ENCODE measurements at regions not wholly inside any gene's neighbourhood (a gene's known extent, or its start where the extent isn't known, plus 50 kb on each side); places are given as distances from the start of the nearest gene placed in this dataset.
A peak's percentile ranks its signal among the peaks of the same experiment; 100 is the strongest.

- Histone ChIP-seq H3K27me3 (no peaks in the 10 kb centered on the region), H3K36me3 (no peaks in the 10 kb centered on the region), H3K27ac (no peak overlapping the region), H3K4me1 (peaks cover 7% of the 10 kb centered on the region), H3K4me3 (no peak overlapping the region), H3K9me3 (replicated peaks) (0 out of 2 replicates have a peak, but pooled peaks cover 2% of the 10 kb centered on the region)
- DNase-seq, result no peak
Observed at GRCh38 chr3:28900301-28900700, 380.6 kb upstream of the RBMS3 start.

- Histone ChIP-seq H3K36me3 (no peaks in the 10 kb centered on the region), H3K27ac (no peak overlapping the region), H3K27me3 (no peaks in the 10 kb centered on the region), H3K9me3 (replicated peaks) (0 out of 2 replicates have a peak, but pooled peaks cover 2% of the 10 kb centered on the region), H3K4me1 (peaks cover 14% of the 10 kb centered on the region), H3K4me3 (no peak overlapping the region)
- no peak for DNase-seq
Observed at GRCh38 chr3:28901018-28901417, 379.9 kb upstream of the RBMS3 start.

- Histone ChIP-seq H3K4me3 (no peak overlapping the region), H3K9me3 (replicated peaks) (no peaks in the 10 kb centered on the region), H3K27ac (no peak overlapping the region), H3K36me3 (no peaks in the 10 kb centered on the region), H3K4me1 (peaks cover 30% of the 10 kb centered on the region), H3K27me3 (no peaks in the 10 kb centered on the region)
- DNase-seq, result no peak
Observed at GRCh38 chr3:28903171-28903601, 377.7 kb upstream of the RBMS3 start.

- DNase-seq, result peak in 1 of 2 experiments; percentile 68
- Histone ChIP-seq H3K36me3 (no peaks in the 10 kb centered on the region), H3K27me3 (no peaks in the 10 kb centered on the region), H3K27ac (peak overlapping the region; percentile 81), H3K9me3 (replicated peaks) (no peaks in the 10 kb centered on the region), H3K4me1 (peaks cover 31% of the 10 kb centered on the region), H3K4me3 (peak overlapping the region; percentile 37; the same call in 1 of the 2 replicates)
Observed at GRCh38 chr3:28905798-28906197, 375.1 kb upstream of the RBMS3 start.

GRCh38 chr3:28906561-28907310 is 374.1 kb upstream of the RBMS3 start:
- DNase-seq, result peak; percentile 90 to 97
- Histone ChIP-seq H3K4me3 (peak overlapping the region; percentile 37), H3K27ac (peak overlapping the region; percentile 81), H3K36me3 (no peaks in the 10 kb centered on the region), H3K27me3 (no peaks in the 10 kb centered on the region), H3K9me3 (replicated peaks) (no peaks in the 10 kb centered on the region), H3K4me1 (peaks cover 31% of the 10 kb centered on the region)

GRCh38 chr3:28907616-28908015 is 373.3 kb upstream of the RBMS3 start:
- H3K4me3 ChIP-seq, result no peak overlapping the region
- H3K36me3 ChIP-seq, result no peaks in the 10 kb centered on the region
- peak in 1 of 2 experiments; percentile 44 for DNase-seq
- H3K9me3 ChIP-seq (replicated peaks), result no peaks in the 10 kb centered on the region
- peaks cover 31% of the 10 kb centered on the region for H3K4me1 ChIP-seq
- no peaks in the 10 kb centered on the region for H3K27me3 ChIP-seq
- H3K27ac ChIP-seq, result peak overlapping the region; percentile 81

GRCh38 chr3:28912120-28912885 is 368.6 kb upstream of the RBMS3 start:
- H3K27me3 ChIP-seq, result no peaks in the 10 kb centered on the region
- no peak overlapping the region for H3K27ac ChIP-seq
- no peak overlapping the region for H3K4me3 ChIP-seq
- no peaks in the 10 kb centered on the region for H3K36me3 ChIP-seq
- H3K4me1 ChIP-seq, result peaks cover 24% of the 10 kb centered on the region
- no peak for DNase-seq
- H3K9me3 ChIP-seq (replicated peaks), result no peaks in the 10 kb centered on the region

GRCh38 chr3:28915741-28916500 is 364.9 kb upstream of the RBMS3 start:
- H3K27me3 ChIP-seq, result no peaks in the 10 kb centered on the region
- no peaks in the 10 kb centered on the region for H3K9me3 ChIP-seq (replicated peaks)
- DNase-seq, result peak; percentile 69 to 85
- no peaks in the 10 kb centered on the region for H3K36me3 ChIP-seq
- H3K4me3 ChIP-seq, result peak overlapping the region; percentile 46
- H3K27ac ChIP-seq, result peak overlapping the region; percentile 66
- H3K4me1 ChIP-seq, result peaks cover 18% of the 10 kb centered on the region

- no peaks in the 10 kb centered on the region for H3K9me3 ChIP-seq (replicated peaks)
- H3K27me3 ChIP-seq, result no peaks in the 10 kb centered on the region
- H3K36me3 ChIP-seq, result no peaks in the 10 kb centered on the region
- DNase-seq, result peak; percentile 84 to 93
- H3K4me1 ChIP-seq, result peaks cover 18% of the 10 kb centered on the region
- peak overlapping the region; percentile 46 for H3K4me3 ChIP-seq
- peak overlapping the region; percentile 66 for H3K27ac ChIP-seq
Observed at GRCh38 chr3:28916713-28917499, 364.0 kb upstream of the RBMS3 start.

- Histone ChIP-seq H3K4me1 (peaks cover 18% of the 10 kb centered on the region), H3K27ac (no peak overlapping the region), H3K4me3 (no peak overlapping the region), H3K9me3 (replicated peaks) (no peaks in the 10 kb centered on the region), H3K27me3 (no peaks in the 10 kb centered on the region), H3K36me3 (no peaks in the 10 kb centered on the region)
- DNase-seq, result no peak
Observed at GRCh38 chr3:28917895-28918475, 362.9 kb upstream of the RBMS3 start.

GRCh38 chr3:28922376-28922775 is 358.5 kb upstream of the RBMS3 start:
- 0 out of 2 replicates have a peak, but pooled peaks cover 3% of the 10 kb centered on the region for H3K4me1 ChIP-seq
- no peaks in the 10 kb centered on the region for H3K9me3 ChIP-seq (replicated peaks)
- no peak for DNase-seq
- no peaks in the 10 kb centered on the region for H3K36me3 ChIP-seq
- H3K27me3 ChIP-seq, result no peaks in the 10 kb centered on the region
- no peak overlapping the region for H3K27ac ChIP-seq
- no peak overlapping the region for H3K4me3 ChIP-seq

- H3K36me3 ChIP-seq, result no peaks in the 10 kb centered on the region
- no peaks in the 10 kb centered on the region for H3K9me3 ChIP-seq (replicated peaks)
- DNase-seq, result no peak
- H3K27ac ChIP-seq, result no peak overlapping the region
- no peaks in the 10 kb centered on the region for H3K4me1 ChIP-seq
- H3K27me3 ChIP-seq, result no peaks in the 10 kb centered on the region
- H3K4me3 ChIP-seq, result no peak overlapping the region
Observed at GRCh38 chr3:28923994-28924393, 356.9 kb upstream of the RBMS3 start.

GRCh38 chr3:28924744-28925360 is 356.0 kb upstream of the RBMS3 start:
- peak in 1 of 2 experiments; percentile 32 for DNase-seq
- Histone ChIP-seq H3K27me3 (no peaks in the 10 kb centered on the region), H3K4me1 (no peaks in the 10 kb centered on the region), H3K27ac (no peak overlapping the region), H3K9me3 (replicated peaks) (no peaks in the 10 kb centered on the region), H3K36me3 (no peaks in the 10 kb centered on the region), H3K4me3 (no peak overlapping the region)
